GM18868 (cell line): ENCODE measurements at regions not wholly inside any gene's neighbourhood (a gene's known extent, or its start where the extent isn't known, plus 50 kb on each side); places are given as distances from the start of the nearest gene placed in this dataset.
A peak's percentile ranks its signal among the peaks of the same experiment; 100 is the strongest.
"Not testable (repeated sequence)": the region's sequence is repeated elsewhere in the genome, so short reads cannot be mapped to it uniquely, and the experiment has no call there.

Experiments used
- ATAC-seq: cut with Tn5 transposase; IDR thresholded peaks from one replicate; pipeline ENCODE4 v1.9.1; 2021; ENCODE audit warnings: mild to moderate bottlenecking, moderate library complexity; ENCODE audit not compliant: unreplicated experiment

GRCh38 chr18:70705831-70706416, 417.1 kb downstream of the SOCS6 start:
- no peak for ATAC-seq

- ATAC-seq: no peak
Measured at GRCh38 chr18:70700496-70700895, 411.7 kb downstream of the SOCS6 start.

GRCh38 chr18:70698574-70698973, 409.7 kb downstream of the SOCS6 start:
- no peak for ATAC-seq

- no peak for ATAC-seq
Measured at GRCh38 chr18:70693246-70693645, 404.4 kb downstream of the SOCS6 start.

- ATAC-seq: not testable (repeated sequence)
Measured at GRCh38 chr18:70689765-70690164, 400.9 kb downstream of the SOCS6 start.

GRCh38 chr18:70688286-70688685, 399.4 kb downstream of the SOCS6 start:
- no peak for ATAC-seq

GRCh38 chr18:70684821-70685220, 396.0 kb downstream of the SOCS6 start:
- no peak for ATAC-seq

- no peak for ATAC-seq
Measured at GRCh38 chr18:70683263-70683662, 394.4 kb downstream of the SOCS6 start.

GRCh38 chr18:70674896-70675295, 386.1 kb downstream of the SOCS6 start:
- no peak for ATAC-seq

- no peak for ATAC-seq
Measured at GRCh38 chr18:70673831-70674230, 385.0 kb downstream of the SOCS6 start.

GRCh38 chr18:70672581-70672980, 383.7 kb downstream of the SOCS6 start:
- no peak for ATAC-seq

GRCh38 chr18:70671889-70672565, 383.2 kb downstream of the SOCS6 start:
- ATAC-seq: no peak

GRCh38 chr18:70666936-70667335, 378.1 kb downstream of the SOCS6 start:
- no peak for ATAC-seq

- no peak for ATAC-seq
Measured at GRCh38 chr18:70663141-70663540, 374.3 kb downstream of the SOCS6 start.

GRCh38 chr18:70662588-70662987, 373.7 kb downstream of the SOCS6 start:
- no peak for ATAC-seq

GRCh38 chr18:70659036-70659925, 370.4 kb downstream of the SOCS6 start:
- peak; percentile 51 for ATAC-seq

- ATAC-seq: no peak
Measured at GRCh38 chr18:70653671-70654070, 364.8 kb downstream of the SOCS6 start.

GRCh38 chr18:70650878-70651277, 362.0 kb downstream of the SOCS6 start:
- ATAC-seq: no peak

- no peak for ATAC-seq
Measured at GRCh38 chr18:70649683-70650082, 360.8 kb downstream of the SOCS6 start.

- no peak for ATAC-seq
Measured at GRCh38 chr18:70645971-70646370, 357.1 kb downstream of the SOCS6 start.

- ATAC-seq: no peak
Measured at GRCh38 chr18:70643812-70644211, 355.0 kb downstream of the SOCS6 start.
